ENCODE measurements at regions not wholly inside any gene's neighbourhood (a gene's known extent, or its start where the extent isn't known, plus 50 kb on each side); places are given as distances from the start of the nearest gene placed in this dataset.

DNA sequence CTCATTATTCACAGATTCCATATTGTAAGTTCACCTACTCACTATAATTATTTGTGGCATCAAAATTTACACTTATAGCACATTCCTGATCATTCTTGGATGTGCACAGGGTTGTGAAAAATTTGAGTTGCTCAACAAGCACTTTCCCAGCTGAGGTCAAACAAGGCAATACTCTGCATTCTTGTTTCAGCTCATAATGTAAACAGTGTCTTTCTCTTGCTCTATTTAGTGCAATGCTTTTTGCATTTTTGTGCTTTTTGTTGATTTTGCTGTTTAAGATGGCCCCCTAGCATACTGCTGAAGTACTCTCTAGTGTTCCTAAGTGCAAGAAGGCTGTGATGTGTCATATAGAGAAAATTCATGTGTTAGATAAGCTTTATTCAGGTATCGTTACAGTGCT lies 66.7 kb upstream of the TNIK start:
- TF ChIP-seq, protein P1, sequence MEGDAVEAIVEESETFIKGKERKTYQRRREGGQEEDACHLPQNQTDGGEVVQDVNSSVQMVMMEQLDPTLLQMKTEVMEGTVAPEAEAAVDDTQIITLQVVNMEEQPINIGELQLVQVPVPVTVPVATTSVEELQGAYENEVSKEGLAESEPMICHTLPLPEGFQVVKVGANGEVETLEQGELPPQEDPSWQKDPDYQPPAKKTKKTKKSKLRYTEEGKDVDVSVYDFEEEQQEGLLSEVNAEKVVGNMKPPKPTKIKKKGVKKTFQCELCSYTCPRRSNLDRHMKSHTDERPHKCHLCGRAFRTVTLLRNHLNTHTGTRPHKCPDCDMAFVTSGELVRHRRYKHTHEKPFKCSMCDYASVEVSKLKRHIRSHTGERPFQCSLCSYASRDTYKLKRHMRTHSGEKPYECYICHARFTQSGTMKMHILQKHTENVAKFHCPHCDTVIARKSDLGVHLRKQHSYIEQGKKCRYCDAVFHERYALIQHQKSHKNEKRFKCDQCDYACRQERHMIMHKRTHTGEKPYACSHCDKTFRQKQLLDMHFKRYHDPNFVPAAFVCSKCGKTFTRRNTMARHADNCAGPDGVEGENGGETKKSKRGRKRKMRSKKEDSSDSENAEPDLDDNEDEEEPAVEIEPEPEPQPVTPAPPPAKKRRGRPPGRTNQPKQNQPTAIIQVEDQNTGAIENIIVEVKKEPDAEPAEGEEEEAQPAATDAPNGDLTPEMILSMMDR (IDR thresholded peaks at IDR 0.05) = no peak
- TF ChIP-seq POLR2A (IDR thresholded peaks at IDR 0.05) = no peak
